GM21825 (cell line): ENCODE measurements at regions not wholly inside any gene's neighbourhood (a gene's known extent, or its start where the extent isn't known, plus 50 kb on each side); places are given as distances from the start of the nearest gene placed in this dataset.

Source experiments
- ATAC-seq: cut with Tn5 transposase; IDR thresholded peaks from one replicate; pipeline ENCODE4 v1.9.1; 2021; ENCODE audit warnings: mild to moderate bottlenecking, moderate library complexity; ENCODE audit not compliant: unreplicated experiment

- no peak for ATAC-seq
Measured at GRCh38 chr6:23957017-23957416, 169.0 kb upstream of the NRSN1 start.

DNA sequence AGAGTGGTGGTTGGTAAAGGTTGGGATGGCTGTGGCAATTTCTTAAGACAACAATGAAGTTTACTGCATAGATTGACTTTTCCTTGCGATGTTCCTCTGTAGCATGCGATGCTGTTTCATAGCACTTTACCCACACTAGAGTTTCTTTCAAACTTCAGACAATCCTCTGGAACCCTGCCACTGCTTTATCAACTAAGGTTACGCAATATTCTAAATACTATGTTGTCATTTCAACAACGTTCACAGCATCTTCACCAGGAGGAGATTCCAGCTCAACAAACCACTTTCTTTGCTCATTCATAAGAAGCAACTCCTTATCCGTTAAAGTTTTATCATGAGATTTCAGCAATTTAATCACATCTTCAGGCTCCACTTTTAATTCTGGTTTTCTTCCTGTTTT is 161.2 kb upstream of the NRSN1 start:
- no peak for ATAC-seq

GRCh38 chr6:23969344-23969743 is 156.7 kb upstream of the NRSN1 start:
- ATAC-seq: no peak

DNA sequence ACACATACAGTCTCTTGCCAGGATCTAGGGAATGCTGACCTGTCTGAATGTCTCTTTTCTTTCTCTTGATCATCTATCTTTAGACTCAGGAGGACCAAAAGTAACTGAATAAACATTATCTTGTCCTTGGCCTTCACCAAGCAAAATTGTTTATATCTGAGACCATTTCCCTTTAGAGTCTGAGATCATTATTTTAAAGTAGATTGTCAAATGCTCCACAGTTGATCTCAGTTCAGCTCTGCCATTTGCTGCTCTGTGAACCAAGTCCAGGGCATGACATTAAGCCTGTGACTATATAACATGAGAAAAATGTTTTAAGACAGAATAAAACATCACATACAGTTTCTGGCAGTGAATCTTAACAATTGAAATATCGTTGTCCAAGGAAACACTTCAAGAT is 148.3 kb upstream of the NRSN1 start:
- ATAC-seq: no peak

- no peak for ATAC-seq
Measured at GRCh38 chr6:23980965-23981364, 145.1 kb upstream of the NRSN1 start.

- ATAC-seq: no peak
Measured at GRCh38 chr6:23981923-23982322, 144.1 kb upstream of the NRSN1 start.

GRCh38 chr6:23983735-23984134 is 142.3 kb upstream of the NRSN1 start:
- no peak for ATAC-seq

DNA sequence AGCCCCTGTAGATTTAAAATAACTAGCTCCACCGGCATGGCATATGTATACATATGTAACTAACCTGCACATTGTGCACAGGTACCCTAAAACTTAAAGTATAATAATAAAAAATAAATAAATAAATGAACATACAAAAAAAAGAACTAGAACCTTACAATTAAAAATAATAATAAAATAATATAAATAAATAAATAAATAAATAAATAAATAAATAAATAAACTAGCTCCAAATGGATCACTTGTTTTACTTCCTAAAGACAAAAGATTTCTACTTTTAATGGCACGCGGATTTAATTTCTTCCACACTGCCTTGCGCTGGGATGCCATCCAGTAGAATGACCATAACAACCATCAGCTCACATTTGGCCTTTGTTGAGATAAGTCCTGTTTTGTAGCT is 141.0 kb upstream of the NRSN1 start:
- ATAC-seq: no peak

- no peak for ATAC-seq
Measured at GRCh38 chr6:23989885-23990533, 136.0 kb upstream of the NRSN1 start.

- ATAC-seq: no peak
Measured at GRCh38 chr6:23994013-23994412, 132.0 kb upstream of the NRSN1 start.

GRCh38 chr6:24004062-24004461 is 122.0 kb upstream of the NRSN1 start:
- no peak for ATAC-seq

DNA sequence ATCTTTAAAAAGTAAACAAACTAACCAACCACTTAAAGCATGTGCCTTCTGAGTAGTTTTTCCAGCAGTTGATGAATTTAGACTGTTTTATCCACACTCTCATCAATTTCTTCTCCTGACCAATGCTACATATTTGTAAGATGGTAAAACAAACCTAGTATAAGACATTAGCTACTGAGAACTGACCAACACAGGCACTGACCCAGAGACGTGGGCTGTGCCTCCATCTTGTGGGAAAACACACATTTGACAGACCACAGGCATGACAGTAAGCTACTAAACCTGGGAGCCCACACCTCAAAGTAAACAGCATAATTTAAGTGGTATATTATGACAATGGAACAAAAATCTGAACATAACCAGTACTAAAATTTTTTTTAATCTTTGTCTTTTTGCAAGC is 121.4 kb upstream of the NRSN1 start:
- ATAC-seq: no peak

DNA sequence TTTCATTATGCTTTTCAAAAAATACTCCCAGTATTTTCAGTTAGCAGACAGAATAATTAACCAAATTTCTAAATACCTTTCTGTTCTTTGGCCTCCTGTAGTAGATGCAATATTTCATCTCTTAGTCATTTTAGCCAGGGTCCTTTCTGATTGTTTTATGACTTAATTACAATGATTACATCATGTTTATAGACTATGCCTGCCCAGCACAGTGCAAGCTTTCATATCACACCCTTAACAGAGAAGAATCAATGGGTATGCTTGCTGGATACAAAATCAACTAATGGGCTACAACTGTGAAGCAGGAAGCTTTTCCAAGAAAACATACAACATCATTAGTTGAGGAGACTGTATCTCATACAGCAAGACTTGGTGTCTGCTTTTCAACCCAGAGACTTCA is 119.8 kb upstream of the NRSN1 start:
- no peak for ATAC-seq

DNA sequence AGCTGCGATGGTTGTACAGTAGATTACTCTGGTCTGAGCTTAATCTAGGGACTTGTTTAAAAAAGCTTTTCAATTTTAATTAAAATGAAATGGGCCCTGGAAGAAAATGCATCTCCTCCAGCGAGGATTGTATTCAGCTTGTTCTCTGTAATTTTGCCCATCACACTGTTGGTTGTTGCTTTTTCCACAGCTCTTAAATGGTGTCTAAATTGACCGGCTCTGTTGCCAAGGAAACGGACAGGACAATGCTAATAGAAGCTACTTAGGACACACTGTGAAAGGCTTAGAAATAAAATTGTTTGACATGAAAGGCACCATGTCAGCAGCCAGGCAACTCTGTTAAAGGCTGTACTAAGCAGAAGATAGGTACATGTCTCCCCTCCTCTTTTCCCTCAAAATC is 116.7 kb upstream of the NRSN1 start:
- no peak for ATAC-seq

GRCh38 chr6:24010133-24010532 is 115.9 kb upstream of the NRSN1 start:
- ATAC-seq: no peak

DNA sequence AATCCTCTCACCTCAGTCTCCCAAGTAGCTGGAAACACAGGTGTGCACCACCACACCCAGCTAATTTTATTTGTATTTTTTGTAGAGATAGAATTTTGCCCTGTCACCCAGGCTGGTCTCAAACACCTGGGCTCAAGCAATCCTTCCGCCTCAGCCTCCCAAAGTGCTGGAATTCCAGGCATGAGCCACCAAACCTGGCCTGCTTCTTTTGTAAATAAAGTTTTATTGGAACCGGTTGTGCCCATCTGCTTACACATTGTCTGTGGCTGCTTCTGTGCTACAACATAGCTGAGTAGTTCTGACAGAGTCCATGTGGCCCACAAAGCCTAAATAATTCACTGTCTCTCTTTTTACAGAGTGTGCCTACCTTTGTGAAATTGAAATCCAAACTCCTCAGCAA is 109.7 kb upstream of the NRSN1 start:
- ATAC-seq: no peak

DNA sequence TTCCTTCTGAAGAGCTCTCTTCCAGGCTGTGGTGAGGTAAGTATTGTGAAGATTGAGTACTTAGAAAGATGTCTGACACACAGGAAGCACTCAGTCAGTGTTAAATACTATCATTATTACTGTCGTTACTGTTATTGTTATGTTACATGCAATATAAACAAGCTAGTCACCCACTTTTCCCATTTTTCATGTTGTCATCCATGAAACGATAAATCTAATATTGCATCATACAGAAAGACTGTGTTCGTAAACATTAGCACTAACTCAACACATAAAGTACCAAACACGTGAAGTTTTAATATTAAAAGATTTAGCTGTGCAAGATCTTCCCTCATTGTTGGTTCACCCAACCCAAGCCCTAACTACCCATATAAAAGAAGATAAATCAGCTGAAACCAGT is 109.2 kb upstream of the NRSN1 start:
- ATAC-seq: no peak

DNA sequence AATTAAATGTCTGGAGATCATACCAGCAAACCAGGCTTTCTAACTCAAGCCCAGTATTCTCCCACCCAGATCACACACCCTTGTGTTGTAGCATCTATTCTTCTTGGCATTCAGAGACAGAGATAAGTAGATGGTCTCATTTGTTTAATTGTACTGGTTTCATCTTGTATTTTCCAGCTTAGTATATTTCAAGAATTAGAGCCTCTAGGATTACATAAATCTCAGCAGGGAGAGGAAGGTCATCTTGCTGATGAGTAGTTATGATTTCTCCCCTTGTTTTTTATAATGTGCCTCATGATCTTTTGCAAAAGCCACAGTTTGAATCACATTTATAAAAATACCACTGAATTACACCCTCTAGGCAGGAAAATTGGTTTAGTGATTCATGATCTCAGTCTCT is 106.6 kb upstream of the NRSN1 start:
- no peak for ATAC-seq

- ATAC-seq: no peak
Measured at GRCh38 chr6:24019830-24020229, 106.2 kb upstream of the NRSN1 start.

DNA sequence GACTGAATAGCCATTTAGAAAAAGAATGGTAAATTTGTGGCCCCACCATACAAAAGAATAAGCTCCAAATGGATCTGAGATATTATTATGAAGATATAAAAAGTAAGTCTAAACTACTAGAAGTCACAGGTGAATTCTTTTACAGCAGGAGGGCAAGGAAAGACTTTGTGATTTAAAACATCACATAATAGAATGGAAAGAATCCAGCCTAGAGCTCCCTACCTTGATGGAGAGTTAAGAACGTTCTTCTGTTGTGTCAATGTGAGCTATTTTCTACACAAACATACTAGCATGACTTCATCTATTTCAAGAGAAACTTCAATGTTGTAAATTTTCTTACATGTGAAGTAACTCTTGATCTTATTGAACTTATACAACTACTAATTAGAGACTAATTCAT is 100.0 kb upstream of the NRSN1 start:
- ATAC-seq: no peak

DNA sequence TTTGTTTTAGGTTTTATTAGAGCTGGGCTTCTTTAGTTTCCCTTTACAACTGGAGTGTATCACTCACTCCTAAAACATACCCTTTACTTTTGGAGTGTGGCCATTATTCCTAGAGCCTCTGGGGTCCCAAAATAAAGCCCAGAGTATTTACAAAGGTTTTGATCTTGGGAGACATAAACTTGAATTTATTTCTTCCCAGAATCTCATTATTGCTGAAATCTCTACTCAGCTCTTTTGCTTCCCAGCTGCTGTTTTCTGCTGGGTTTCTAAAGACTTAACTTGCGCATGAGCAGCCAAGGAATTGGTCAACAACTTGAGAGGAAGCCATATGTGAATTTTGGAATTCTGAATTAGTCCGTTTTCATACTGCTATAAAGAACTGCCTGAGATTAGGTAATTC is 94.5 kb upstream of the NRSN1 start:
- no peak for ATAC-seq

DNA sequence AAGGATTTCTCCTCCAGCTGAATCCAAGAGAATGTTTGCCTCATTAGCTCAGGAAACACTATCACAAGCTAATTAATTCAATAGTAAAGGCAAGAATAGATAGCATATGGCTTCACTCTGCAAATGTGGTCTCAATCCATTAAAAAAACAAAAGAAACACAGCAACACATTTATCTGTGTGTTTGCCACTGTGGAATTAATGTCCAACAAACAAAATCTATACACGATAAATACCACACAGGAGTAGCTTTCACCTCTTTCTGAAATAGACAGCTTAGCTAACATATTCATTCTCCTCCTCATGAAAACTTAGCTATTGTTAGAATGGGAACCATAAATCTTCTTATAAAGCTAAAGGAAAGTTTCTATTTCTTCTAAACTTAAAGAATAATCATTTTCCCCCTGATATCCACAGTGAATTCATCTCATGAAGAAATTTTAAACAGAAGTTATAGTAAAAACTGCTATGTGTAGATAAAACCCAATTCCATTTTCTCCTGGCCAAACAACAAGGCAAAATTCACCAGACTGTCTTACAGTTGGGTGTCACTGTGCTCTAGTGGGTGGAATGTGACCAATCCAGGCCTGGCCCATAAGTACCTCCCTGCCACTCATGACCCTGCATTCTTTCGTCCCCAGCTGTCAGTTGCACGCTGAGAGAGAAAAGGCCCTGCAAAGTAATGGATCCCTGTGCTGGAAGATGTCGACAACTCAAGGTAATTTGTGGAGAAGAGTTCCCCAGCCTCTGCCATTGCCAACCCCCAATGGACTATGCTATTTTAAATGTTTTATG is 92.9 kb upstream of the NRSN1 start:
- ATAC-seq: no peak

DNA sequence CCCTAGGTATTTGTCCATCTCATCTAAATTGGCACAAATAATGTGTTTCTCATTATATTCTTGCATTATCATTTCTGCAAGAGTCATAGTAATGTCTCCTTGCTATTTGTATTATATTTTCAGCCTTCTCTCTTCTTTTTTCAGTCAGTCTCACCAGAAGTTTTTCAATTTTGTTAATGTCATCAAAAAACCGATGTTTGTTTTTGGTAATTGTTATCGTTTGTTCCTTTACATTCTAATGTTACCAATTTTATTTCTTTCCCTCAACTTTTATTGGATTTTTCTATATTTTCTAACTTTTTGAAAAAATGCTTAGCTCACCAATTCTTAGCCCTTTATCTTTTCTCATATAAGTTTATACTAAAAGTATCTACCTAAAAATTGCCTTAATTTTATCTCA is 82.2 kb upstream of the NRSN1 start:
- no peak for ATAC-seq
